ENCODE measurements at regions not wholly inside any gene's neighbourhood (a gene's known extent, or its start where the extent isn't known, plus 50 kb on each side); places are given as distances from the start of the nearest gene placed in this dataset.

- DNase-seq, result no peak
Observed at GRCh38 chr12:105538880-105539279, 208.4 kb downstream of the C12orf75 start.

GRCh38 chr12:105539735-105540134, 209.2 kb downstream of the C12orf75 start:
- DNase-seq, result no peak

GRCh38 chr12:105547786-105548185, 217.3 kb downstream of the C12orf75 start:
- DNase-seq, result no peak

- DNase-seq, result no peak
Observed at GRCh38 chr12:105548626-105549025, 218.1 kb downstream of the C12orf75 start.

- DNase-seq, result no peak
Observed at GRCh38 chr12:105552056-105552455, 221.6 kb downstream of the C12orf75 start.

GRCh38 chr12:105554223-105554678, 223.8 kb downstream of the C12orf75 start:
- peak; percentile 20 for DNase-seq

- DNase-seq, result no peak
Observed at GRCh38 chr12:105554856-105555255, 224.4 kb downstream of the C12orf75 start.

- no peak for DNase-seq
Observed at GRCh38 chr12:105555556-105556295, 225.2 kb downstream of the C12orf75 start.

- DNase-seq, result no peak
Observed at GRCh38 chr12:105559310-105559709, 228.8 kb downstream of the C12orf75 start.

GRCh38 chr12:105561546-105562198, 231.2 kb downstream of the C12orf75 start:
- no peak for DNase-seq

GRCh38 chr12:105562199-105562971, 231.9 kb downstream of the C12orf75 start:
- DNase-seq, result no peak

- DNase-seq, result no peak
Observed at GRCh38 chr12:105567061-105567460, 236.6 kb downstream of the C12orf75 start.

GRCh38 chr12:105569886-105570285, 239.4 kb downstream of the C12orf75 start:
- DNase-seq, result no peak

- DNase-seq, result no peak
Observed at GRCh38 chr12:105570944-105571343, 240.5 kb downstream of the C12orf75 start.

GRCh38 chr12:105573574-105573973, 243.1 kb downstream of the C12orf75 start:
- DNase-seq, result no peak

GRCh38 chr12:105574056-105574715, 243.7 kb downstream of the C12orf75 start:
- DNase-seq, result no peak

- DNase-seq, result peak; percentile 55
Observed at GRCh38 chr12:105575235-105575634, 244.7 kb downstream of the C12orf75 start.

- no peak for DNase-seq
Observed at GRCh38 chr12:105576261-105576660, 245.8 kb downstream of the C12orf75 start.

GRCh38 chr12:105580821-105581352, 250.4 kb downstream of the C12orf75 start:
- no peak for DNase-seq

- no peak for DNase-seq
Observed at GRCh38 chr12:105581420-105581819, 250.9 kb downstream of the C12orf75 start.

- DNase-seq, result no peak
Observed at GRCh38 chr12:105585107-105585506, 254.6 kb downstream of the C12orf75 start.

GRCh38 chr12:105587237-105587636, 256.7 kb downstream of the C12orf75 start:
- no peak for DNase-seq

- DNase-seq, result no peak
Observed at GRCh38 chr12:105588106-105588505, 257.6 kb downstream of the C12orf75 start.

Measured in NCI-H82 (cell line).